Ishikawa (cell line): ENCODE measurements at regions not wholly inside any gene's neighbourhood (a gene's known extent, or its start where the extent isn't known, plus 50 kb on each side); places are given as distances from the start of the nearest gene placed in this dataset.

Source experiments
- CEBPB ChIP-seq: IDR thresholded peaks from 2 replicates; pipeline ENCODE4 v1.6.1; 2012
- CREB1 ChIP-seq: IDR thresholded peaks from 2 replicates; pipeline ENCODE4 v1.6.1; 2012; ENCODE audit warnings: low read depth
- EGR1 ChIP-seq: IDR thresholded peaks from 2 replicates; pipeline ENCODE4 v1.6.1; 2012
- EP300 ChIP-seq: IDR thresholded peaks from 2 replicates; pipeline ENCODE4 v1.6.1; 2012; ENCODE audit warnings: borderline replicate concordance
- NFIC ChIP-seq: IDR thresholded peaks from 2 replicates; pipeline ENCODE4 v1.6.1; 2012
- RAD21 ChIP-seq: IDR thresholded peaks from 2 replicates; pipeline ENCODE4 v1.6.1; 2012; ENCODE audit warnings: low read depth
- TAF1 ChIP-seq: IDR thresholded peaks from 2 replicates; pipeline ENCODE4 v1.6.1; 2012; ENCODE audit warnings: low read depth, mild to moderate bottlenecking
- TCF12 ChIP-seq: IDR thresholded peaks from 2 replicates; pipeline ENCODE4 v1.6.1; 2012; ENCODE audit warnings: low read depth
- TEAD4 ChIP-seq: IDR thresholded peaks from 2 replicates; pipeline ENCODE4 v1.6.1; 2012
- YY1 ChIP-seq: IDR thresholded peaks from 2 replicates; pipeline ENCODE4 v1.6.1; 2012; ENCODE audit warnings: low read depth
- ZBTB7A ChIP-seq: IDR thresholded peaks from 2 replicates; pipeline ENCODE4 v1.6.1; 2012; ENCODE audit warnings: low read depth
- TF ChIP-seq, protein P1 (sequence below): IDR thresholded peaks from 2 replicates; pipeline ENCODE4 v1.6.1; 2012; ENCODE audit warnings: low read depth, mild to moderate bottlenecking
- TF ChIP-seq, protein P2 (sequence below): IDR thresholded peaks from 2 replicates; pipeline ENCODE4 v1.6.1; 2012
- TF ChIP-seq, protein P3 (sequence below): IDR thresholded peaks from 2 replicates; pipeline ENCODE4 v1.6.1; 2012

DNA sequence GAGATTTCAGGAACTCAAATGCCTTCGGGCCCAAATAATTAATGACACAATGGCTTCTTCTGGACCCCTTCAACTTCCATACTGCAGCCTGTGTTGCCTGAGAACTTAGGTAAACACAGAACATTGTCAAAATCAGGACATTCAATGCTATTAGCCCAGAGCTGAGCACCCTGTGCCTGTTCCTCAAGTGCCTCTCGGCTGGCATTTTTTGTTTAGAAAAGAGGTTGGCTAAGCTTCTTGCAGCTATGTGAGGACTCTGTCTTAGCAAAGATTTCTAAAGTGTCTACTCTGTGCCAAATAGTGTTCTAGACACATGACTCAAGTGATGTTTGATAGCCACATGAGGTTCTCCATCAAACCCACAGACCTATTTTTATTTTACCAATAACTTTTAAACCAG lies 289.3 kb upstream of the ARID1B start:
- TF ChIP-seq CEBPB (no peak), TAF1 (no peak), RAD21 (no peak), EP300 (no peak), TCF12 (no peak), ZBTB7A (no peak), TEAD4 (no peak), EGR1 (no peak), NFIC (no peak), YY1 (no peak), CREB1 (no peak)
- TF ChIP-seq, protein P1, sequence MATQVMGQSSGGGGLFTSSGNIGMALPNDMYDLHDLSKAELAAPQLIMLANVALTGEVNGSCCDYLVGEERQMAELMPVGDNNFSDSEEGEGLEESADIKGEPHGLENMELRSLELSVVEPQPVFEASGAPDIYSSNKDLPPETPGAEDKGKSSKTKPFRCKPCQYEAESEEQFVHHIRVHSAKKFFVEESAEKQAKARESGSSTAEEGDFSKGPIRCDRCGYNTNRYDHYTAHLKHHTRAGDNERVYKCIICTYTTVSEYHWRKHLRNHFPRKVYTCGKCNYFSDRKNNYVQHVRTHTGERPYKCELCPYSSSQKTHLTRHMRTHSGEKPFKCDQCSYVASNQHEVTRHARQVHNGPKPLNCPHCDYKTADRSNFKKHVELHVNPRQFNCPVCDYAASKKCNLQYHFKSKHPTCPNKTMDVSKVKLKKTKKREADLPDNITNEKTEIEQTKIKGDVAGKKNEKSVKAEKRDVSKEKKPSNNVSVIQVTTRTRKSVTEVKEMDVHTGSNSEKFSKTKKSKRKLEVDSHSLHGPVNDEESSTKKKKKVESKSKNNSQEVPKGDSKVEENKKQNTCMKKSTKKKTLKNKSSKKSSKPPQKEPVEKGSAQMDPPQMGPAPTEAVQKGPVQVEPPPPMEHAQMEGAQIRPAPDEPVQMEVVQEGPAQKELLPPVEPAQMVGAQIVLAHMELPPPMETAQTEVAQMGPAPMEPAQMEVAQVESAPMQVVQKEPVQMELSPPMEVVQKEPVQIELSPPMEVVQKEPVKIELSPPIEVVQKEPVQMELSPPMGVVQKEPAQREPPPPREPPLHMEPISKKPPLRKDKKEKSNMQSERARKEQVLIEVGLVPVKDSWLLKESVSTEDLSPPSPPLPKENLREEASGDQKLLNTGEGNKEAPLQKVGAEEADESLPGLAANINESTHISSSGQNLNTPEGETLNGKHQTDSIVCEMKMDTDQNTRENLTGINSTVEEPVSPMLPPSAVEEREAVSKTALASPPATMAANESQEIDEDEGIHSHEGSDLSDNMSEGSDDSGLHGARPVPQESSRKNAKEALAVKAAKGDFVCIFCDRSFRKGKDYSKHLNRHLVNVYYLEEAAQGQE, result no peak
- TF ChIP-seq, protein P2, sequence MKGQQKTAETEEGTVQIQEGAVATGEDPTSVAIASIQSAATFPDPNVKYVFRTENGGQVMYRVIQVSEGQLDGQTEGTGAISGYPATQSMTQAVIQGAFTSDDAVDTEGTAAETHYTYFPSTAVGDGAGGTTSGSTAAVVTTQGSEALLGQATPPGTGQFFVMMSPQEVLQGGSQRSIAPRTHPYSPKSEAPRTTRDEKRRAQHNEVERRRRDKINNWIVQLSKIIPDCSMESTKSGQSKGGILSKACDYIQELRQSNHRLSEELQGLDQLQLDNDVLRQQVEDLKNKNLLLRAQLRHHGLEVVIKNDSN, result no peak
- TF ChIP-seq, protein P3, sequence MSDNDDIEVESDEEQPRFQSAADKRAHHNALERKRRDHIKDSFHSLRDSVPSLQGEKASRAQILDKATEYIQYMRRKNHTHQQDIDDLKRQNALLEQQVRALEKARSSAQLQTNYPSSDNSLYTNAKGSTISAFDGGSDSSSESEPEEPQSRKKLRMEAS, result no peak
